H1 (cell line): ENCODE measurements at regions not wholly inside any gene's neighbourhood (a gene's known extent, or its start where the extent isn't known, plus 50 kb on each side); places are given as distances from the start of the nearest gene placed in this dataset.

Source experiments
- CTCF ChIA-PET: fragments of 300-600 bp; sonication (Branson Sonifier 250); formaldehyde crosslinking; loops from one replicate; lab custom pipeline; 2021; ENCODE audit not compliant: partially characterized antibody; lab: Charles Lee
- POLR2A ChIA-PET: fragments of 300-600 bp; sonication (Branson Sonifier 250); formaldehyde crosslinking; loops from one replicate; lab custom pipeline; 2021; ENCODE audit warnings: inconsistent platforms; ENCODE audit not compliant: partially characterized antibody; lab: Charles Lee
- DNase-seq, 2 experiments: peaks; one replicate each; pipeline versions ENCODE4 v3.0.0 to v3.0.0-alpha.2; 2010 to 2022; ENCODE audit warnings: low spot score in 2 of 2, low read depth in 1 of 2, mixed read lengths in 1 of 2
- FAIRE-seq: peaks from 2 replicates; lab custom pipeline; 2011; peaks lifted over from hg19 to GRCh38; lab: Jason Lieb, UNC
- H2AFZ ChIP-seq: 2 replicates; pipeline ENCODE4 v1.8.1; 2012; ENCODE audit warnings: low read length, inconsistent platforms
- H2AK5ac ChIP-seq: 2 replicates; pipeline ENCODE4 v1.6.1; 2013; ENCODE audit warnings: low read depth, low read length
- H2BK120ac ChIP-seq: replicated peaks from 2 replicates; pipeline ENCODE3; 2013; ENCODE audit warnings: low read depth, low read length, inconsistent platforms
- H2BK12ac ChIP-seq: 2 replicates; pipeline ENCODE4 v1.6.1; 2013; ENCODE audit warnings: low read depth, low read length
- H2BK15ac ChIP-seq: 2 replicates; pipeline ENCODE4 v1.6.1; 2013; ENCODE audit warnings: low read length
- H2BK20ac ChIP-seq: 2 replicates; pipeline ENCODE4 v1.6.1; 2013; ENCODE audit warnings: low read length
- H2BK5ac ChIP-seq: 2 replicates; pipeline ENCODE4 v1.6.1; 2013; ENCODE audit warnings: low read depth, low read length
- H3K14ac ChIP-seq: 2 replicates; pipeline ENCODE4 v1.6.1; 2013; ENCODE audit warnings: inconsistent platforms; ENCODE audit not compliant: insufficient read length
- H3K18ac ChIP-seq: 2 replicates; pipeline ENCODE4 v1.6.1; 2013; ENCODE audit warnings: low read length; ENCODE audit errors: extremely low read depth
- H3K23ac ChIP-seq: 2 replicates; pipeline ENCODE4 v1.6.1; 2013; ENCODE audit warnings: inconsistent platforms; ENCODE audit not compliant: insufficient read length
- H3K23me2 ChIP-seq: 2 replicates; pipeline ENCODE4 v1.6.1; 2013; ENCODE audit warnings: low read depth, low read length
- H3K27ac ChIP-seq: 2 replicates; pipeline ENCODE4 v1.6.1; 2011; ENCODE audit warnings: low read depth, low read length, inconsistent platforms
- H3K27me3 ChIP-seq, 4 experiments: replicated peaks in 1 of 4; 1 replicate in 1 of 4; 2 replicates in 3 of 4; pipeline versions ENCODE4 v1.6.1 to v1.8.1; 2011 to 2013; ENCODE audit warnings: low read length in 3 of 4, mild to moderate bottlenecking in 3 of 4, inconsistent platforms in 2 of 4, mixed read lengths in 2 of 4, moderate library complexity in 1 of 4; ENCODE audit not compliant: control insufficient read depth in 3 of 4, insufficient read depth in 3 of 4; ENCODE audit errors: extremely low read depth in 1 of 4
- H3K36me3 ChIP-seq, 4 experiments: 2 replicates each; pipeline versions ENCODE4 v1.6.1 to v1.8.1; 2011 to 2013; ENCODE audit warnings: mild to moderate bottlenecking in 4 of 4, low read length in 3 of 4, moderate library complexity in 2 of 4, control low read depth in 1 of 4, inconsistent platforms in 1 of 4; ENCODE audit not compliant: insufficient read depth in 4 of 4, control insufficient read depth in 2 of 4
- H3K4ac ChIP-seq: replicated peaks from 2 replicates; pipeline ENCODE3; 2013; ENCODE audit warnings: low read length, low read depth, mixed read lengths, inconsistent platforms; ENCODE audit not compliant: insufficient read length
- H3K4me1 ChIP-seq, 4 experiments: replicated peaks in 1 of 4; 1 replicate in 1 of 4; 2 replicates in 3 of 4; pipeline versions ENCODE4 v1.6.1 to v1.8.1; 2011 to 2013; ENCODE audit warnings: low read length in 3 of 4, inconsistent platforms in 2 of 4, mixed read lengths in 1 of 4; ENCODE audit not compliant: insufficient read depth in 4 of 4, control insufficient read depth in 3 of 4
- H3K4me2 ChIP-seq, 2 experiments: 2 replicates each; pipeline versions ENCODE4 v1.6.1 to v1.8.1; 2011 to 2013; ENCODE audit warnings: low read depth in 2 of 2, low read length in 2 of 2, control low read depth in 1 of 2, inconsistent platforms in 1 of 2, mild to moderate bottlenecking in 1 of 2; ENCODE audit not compliant: insufficient read depth in 1 of 2
- H3K4me3 ChIP-seq, 4 experiments: fragments of 200-600, 300-600 bp in 1 of 4; sonication (generic), shearing (Covaris generic), sonication (Bioruptor Twin) in 1 of 4; 2 replicates each; pipeline versions ENCODE4 v1.5.1 to v1.8.1; 2011 to 2016; ENCODE audit warnings: low read length in 4 of 4, low read depth in 3 of 4, control low read depth in 2 of 4, inconsistent platforms in 2 of 4, mild to moderate bottlenecking in 2 of 4, mixed read lengths in 1 of 4, moderate library complexity in 1 of 4; ENCODE audit not compliant: insufficient read depth in 2 of 4; ENCODE audit errors: extremely low read depth in 1 of 4
- H3K56ac ChIP-seq: replicated peaks from 2 replicates; pipeline ENCODE3; 2013; ENCODE audit warnings: low read depth, mild to moderate bottlenecking, mixed read lengths, low read length, inconsistent platforms; ENCODE audit not compliant: insufficient read length
- H3K79me1 ChIP-seq: 2 replicates; pipeline ENCODE4 v1.6.1; 2013; ENCODE audit warnings: low read depth, low read length, control low read depth
- H3K79me2 ChIP-seq, 2 experiments: 2 replicates each; pipeline versions ENCODE4 v1.6.1 to v1.8.1; 2012 to 2013; ENCODE audit warnings: low read length in 2 of 2, mild to moderate bottlenecking in 2 of 2, inconsistent platforms in 1 of 2; ENCODE audit not compliant: insufficient read depth in 2 of 2, control insufficient read depth in 1 of 2
- H3K9ac ChIP-seq, 4 experiments: replicated peaks in 1 of 4; 1 replicate in 1 of 4; 2 replicates in 3 of 4; pipeline versions ENCODE4 v1.6.1 to v1.8.1; 2011 to 2013; ENCODE audit warnings: low read depth in 3 of 4, low read length in 3 of 4, control low read depth in 2 of 4, mild to moderate bottlenecking in 2 of 4, moderate library complexity in 2 of 4, inconsistent platforms in 1 of 4; ENCODE audit errors: extremely low read depth in 1 of 4
- H3K9me3 ChIP-seq, 2 experiments: 2 replicates each; pipeline versions ENCODE4 v1.6.1 to v1.8.1; 2012 to 2013; ENCODE audit warnings: mild to moderate bottlenecking in 2 of 2, moderate library complexity in 2 of 2, control low read depth in 1 of 2, inconsistent platforms in 1 of 2, low read depth in 1 of 2, low read length in 1 of 2, mixed read lengths in 1 of 2; ENCODE audit not compliant: insufficient read depth in 2 of 2
- H4K20me1 ChIP-seq, 2 experiments: replicated peaks in 1 of 2; 2 replicates each; pipeline versions ENCODE3 to v1.8.1; 2011 to 2013; ENCODE audit warnings: inconsistent platforms in 2 of 2, low read length in 2 of 2, mild to moderate bottlenecking in 1 of 2; ENCODE audit not compliant: insufficient read depth in 2 of 2, control insufficient read depth in 1 of 2
- H4K5ac ChIP-seq: 2 replicates; pipeline ENCODE4 v1.6.1; 2013; ENCODE audit warnings: low read length, low read depth, mixed read lengths, inconsistent platforms; ENCODE audit not compliant: insufficient read length
- H4K8ac ChIP-seq: 2 replicates; pipeline ENCODE4 v1.8.0; 2013; ENCODE audit warnings: mild to moderate bottlenecking, moderate library complexity, low read length, inconsistent platforms; ENCODE audit not compliant: insufficient read depth; ENCODE audit errors: extremely low read depth
- H4K91ac ChIP-seq: replicated peaks from 2 replicates; pipeline ENCODE3; 2013; ENCODE audit warnings: low read length, mixed read lengths, inconsistent platforms; ENCODE audit not compliant: insufficient read length
- CTBP2 ChIP-seq: IDR thresholded peaks from 2 replicates; pipeline ENCODE4 v1.7.0; 2011; ENCODE audit warnings: borderline replicate concordance, mild to moderate bottlenecking, moderate library complexity, mixed read lengths, low read length; ENCODE audit not compliant: insufficient read depth, insufficient read length
- EP300 ChIP-seq, 2 experiments: IDR thresholded peaks; 1 replicate in 1 of 2; 2 replicates in 1 of 2; pipeline ENCODE4 v1.6.1; 2011 to 2012; ENCODE audit warnings: low read depth in 2 of 2, low read length in 2 of 2, mild to moderate bottlenecking in 2 of 2, borderline replicate concordance in 1 of 2, inconsistent platforms in 1 of 2, moderate library complexity in 1 of 2
- FOSL1 ChIP-seq: IDR thresholded peaks from 2 replicates; pipeline ENCODE4 v1.6.1; 2011; ENCODE audit warnings: mild to moderate bottlenecking, low read depth, low read length, moderate library complexity; ENCODE audit not compliant: insufficient read depth
- JUN ChIP-seq: IDR thresholded peaks from 2 replicates; pipeline ENCODE4 v1.6.1; 2011; ENCODE audit warnings: low read depth, mild to moderate bottlenecking, improper control_type of control experiment, low read length
- KDM1A ChIP-seq: fragments of 200-600, 300-600 bp; sonication (generic); IDR thresholded peaks from 2 replicates; pipeline ENCODE4 v1.7.1; 2016; ENCODE audit warnings: mild to moderate bottlenecking, low read length, borderline replicate concordance
- PHF8 ChIP-seq: fragments of 200-600 bp; sonication (generic); conservative IDR thresholded peaks from 2 replicates; pipeline ENCODE4 v1.7.1; 2012; ENCODE audit warnings: low read depth, mild to moderate bottlenecking, inconsistent platforms, low read length, moderate library complexity
- POLR2A ChIP-seq, 2 experiments: IDR thresholded peaks; 1 replicate in 1 of 2; 2 replicates in 1 of 2; pipeline ENCODE4 v1.6.1; 2011; ENCODE audit warnings: low read depth in 2 of 2, low read length in 2 of 2, mild to moderate bottlenecking in 2 of 2; ENCODE audit errors: control extremely low read depth in 1 of 2
- RBBP5 ChIP-seq: IDR thresholded peaks from 2 replicates; pipeline ENCODE4 v1.7.1; 2012; ENCODE audit warnings: low read depth, mild to moderate bottlenecking, inconsistent platforms, low read length, moderate library complexity, borderline replicate concordance
- SIRT6 ChIP-seq: IDR thresholded peaks from one replicate; pipeline ENCODE4 v1.7.1; 2012; ENCODE audit warnings: low read length, inconsistent platforms
- SUZ12 ChIP-seq: fragments of 200-600 bp; sonication (generic); IDR thresholded peaks from 2 replicates; pipeline ENCODE4 v1.6.1; 2012; ENCODE audit warnings: mild to moderate bottlenecking, inconsistent platforms, low read length, moderate library complexity, mixed read lengths
- TAF7 ChIP-seq: optimal IDR thresholded peaks from 2 replicates; pipeline ENCODE3; 2011; ENCODE audit warnings: low read depth, mild to moderate bottlenecking, inconsistent platforms, low read length, moderate library complexity, borderline replicate concordance
- TCF12 ChIP-seq: IDR thresholded peaks from 2 replicates; pipeline ENCODE4 v1.6.1; 2011; ENCODE audit warnings: low read depth, mild to moderate bottlenecking, low read length
- USF2 ChIP-seq: IDR thresholded peaks from 2 replicates; pipeline ENCODE4 v1.6.1; 2011; ENCODE audit warnings: low read length, improper control_type of control experiment
- WGBS, 2 experiments: shearing (Covaris generic) in 1 of 2; methylation state at CpG; one replicate each; pipeline versions ENCODE4 v1.1.6 to v1.1.7; 2013 to 2015; ENCODE audit warnings: low lambda C conversion rate in 2 of 2, mixed read lengths in 2 of 2, inconsistent platforms in 1 of 2, low coverage in 1 of 2, missing lambda C conversion rate in 1 of 2; ENCODE audit not compliant: insufficient replicate concordance in 2 of 2, insufficient coverage in 1 of 2, insufficient read length in 1 of 2; ENCODE audit errors: extremely low coverage in 1 of 2, missing lambda C conversion rate in 1 of 2; 5-methylcytosine and 5-hydroxymethylcytosine counted together

- Histone ChIP-seq H3K23me2 (no peaks in the 10 kb centered on the region; the same call in 1 of the 2 replicates), H3K4me3 (no peak overlapping the region), H4K91ac (no peak overlapping the region), H3K9ac (no peak overlapping the region), H3K27ac (no peak overlapping the region), H2BK12ac (no peak overlapping the region), H3K4ac (no peak overlapping the region), H2AFZ (no peak overlapping the region), H3K18ac (no peak overlapping the region), H3K23ac (no peak overlapping the region), H2BK15ac (no peak overlapping the region), H4K8ac (no peak overlapping the region), H2BK120ac (no peak overlapping the region), H3K4me2 (no peak overlapping the region), H3K9me3 (no peaks in the 10 kb centered on the region), H3K79me2 (no peaks in the 10 kb centered on the region), H4K20me1 (no peaks in the 10 kb centered on the region), H2BK5ac (no peak overlapping the region), H2BK20ac (no peak overlapping the region), H3K36me3 (no peaks in the 10 kb centered on the region; a peak in 2 of 8 replicates), H2AK5ac (no peak overlapping the region), H3K56ac (no peak overlapping the region), H3K79me1 (no peaks in the 10 kb centered on the region), H3K14ac (no peak overlapping the region), H4K5ac (no peak overlapping the region), H3K4me1 (no peaks in the 10 kb centered on the region), H3K27me3 (no peaks in the 10 kb centered on the region)
- ChIA-PET CTCF (interaction anchor here (0.6 to 3.4 kb wide), 8 partner anchors 11 to 1418 kb away, joined by 3 to 14 read pairs (median 4); no protein-coding TSS in a partner anchor), POLR2A (interaction anchor here (1.1 kb wide), 1 partner anchor 51 kb away, joined by 4 read pairs; no protein-coding TSS in a partner anchor)
- no peak for FAIRE-seq
- TF ChIP-seq PHF8 (no peak), SUZ12 (no peak), TAF7 (no peak), RBBP5 (no peak), USF2 (no peak), FOSL1 (no peak), TCF12 (no peak), EP300 (IDR thresholded peaks at IDR 0.05; ENCODE audit: borderline replicate concordance in 1 of 2, low read depth in 2 of 2, low read length in 2 of 2) (no peak), SIRT6 (no peak), CTBP2 (no peak), KDM1A (no peak), JUN (no peak), POLR2A (IDR thresholded peaks at IDR 0.05; ENCODE audit: control extremely low read depth in 1 of 2, low read depth in 2 of 2, low read length in 2 of 2) (no peak)
- no peak for DNase-seq
- WGBS, 2 experiments, result 93% methylated on average over 6 of the region's 6 CpGs; no CpG with 5 or more reads in 1 of the 2 experiments
Measured at GRCh38 chr16:27736431-27736830, 186.5 kb downstream of the KATNIP start.
